Muscle of arm (tissue), 1 donor: ENCODE measurements at regions not wholly inside any gene's neighbourhood (a gene's known extent, or its start where the extent isn't known, plus 50 kb on each side); places are given as distances from the start of the nearest gene placed in this dataset.
"Not testable (repeated sequence)": the region's sequence is repeated elsewhere in the genome, so short reads cannot be mapped to it uniquely, and the experiment has no call there.

ENCODE experiments used
- DNase-seq: peaks from one replicate; pipeline ENCODE4 v3.0.0-alpha.2; 2013

- no peak for DNase-seq
Measured at GRCh38 chr1:60541831-60542532, 468.4 kb upstream of the C1orf87 start.

- DNase-seq, result no peak
Measured at GRCh38 chr1:60540141-60540540, 466.6 kb upstream of the C1orf87 start.

- no peak for DNase-seq
Measured at GRCh38 chr1:60535713-60536112, 462.1 kb upstream of the C1orf87 start.

GRCh38 chr1:60527567-60527966, 454.0 kb upstream of the C1orf87 start:
- no peak for DNase-seq

- no peak for DNase-seq
Measured at GRCh38 chr1:60516996-60517395, 443.4 kb upstream of the C1orf87 start.

GRCh38 chr1:60510162-60510561, 436.6 kb upstream of the C1orf87 start:
- no peak for DNase-seq

GRCh38 chr1:60504206-60504840, 430.8 kb upstream of the C1orf87 start:
- peak; percentile 33 for DNase-seq

GRCh38 chr1:60503266-60503925, 429.8 kb upstream of the C1orf87 start:
- DNase-seq, result peak; percentile 35

- DNase-seq, result no peak
Measured at GRCh38 chr1:60502506-60502905, 428.9 kb upstream of the C1orf87 start.

- DNase-seq, result not testable (repeated sequence)
Measured at GRCh38 chr1:60489916-60490480, 416.4 kb upstream of the C1orf87 start.

GRCh38 chr1:60488847-60489246, 415.3 kb upstream of the C1orf87 start:
- no peak for DNase-seq

GRCh38 chr1:60487565-60488345, 414.2 kb upstream of the C1orf87 start:
- no peak for DNase-seq

GRCh38 chr1:60483509-60483908, 409.9 kb upstream of the C1orf87 start:
- DNase-seq, result no peak

GRCh38 chr1:60470246-60470645, 396.7 kb upstream of the C1orf87 start:
- no peak for DNase-seq

- no peak for DNase-seq
Measured at GRCh38 chr1:60463786-60464185, 390.2 kb upstream of the C1orf87 start.

- DNase-seq, result no peak
Measured at GRCh38 chr1:60463146-60463545, 389.6 kb upstream of the C1orf87 start.

GRCh38 chr1:60461925-60462595, 388.5 kb upstream of the C1orf87 start:
- no peak for DNase-seq

- DNase-seq, result no peak
Measured at GRCh38 chr1:60458111-60458510, 384.5 kb upstream of the C1orf87 start.

GRCh38 chr1:60449876-60450275, 376.3 kb upstream of the C1orf87 start:
- no peak for DNase-seq

- DNase-seq, result no peak
Measured at GRCh38 chr1:60448850-60449249, 375.3 kb upstream of the C1orf87 start.

- DNase-seq, result no peak
Measured at GRCh38 chr1:60444680-60445079, 371.1 kb upstream of the C1orf87 start.
